NCI-H526 (cell line): ENCODE measurements at regions not wholly inside any gene's neighbourhood (a gene's known extent, or its start where the extent isn't known, plus 50 kb on each side); places are given as distances from the start of the nearest gene placed in this dataset.
A peak's percentile ranks its signal among the peaks of the same experiment; 100 is the strongest.

Experiments
- DNase-seq, 2 experiments: peaks; one replicate each; lab custom pipeline; 2025; lab: John Stamatoyannopoulos, UW

GRCh38 chr18:54717673-54718407, 110.4 kb upstream of the RAB27B start:
- peak in 1 of 2 experiments; percentile 1 for DNase-seq

GRCh38 chr18:54718408-54718773, 109.9 kb upstream of the RAB27B start:
- no peak for DNase-seq

- DNase-seq = no peak
Observed at GRCh38 chr18:54720620-54721019, 107.7 kb upstream of the RAB27B start.

- DNase-seq = no peak
Observed at GRCh38 chr18:54726143-54726542, 102.1 kb upstream of the RAB27B start.

- DNase-seq = no peak
Observed at GRCh38 chr18:54734059-54734458, 94.2 kb upstream of the RAB27B start.

GRCh38 chr18:54736981-54737380, 91.3 kb upstream of the RAB27B start:
- no peak for DNase-seq

GRCh38 chr18:54737986-54738385, 90.3 kb upstream of the RAB27B start:
- DNase-seq = no peak

- no peak for DNase-seq
Observed at GRCh38 chr18:54739476-54739875, 88.8 kb upstream of the RAB27B start.

GRCh38 chr18:54740136-54740846, 88.0 kb upstream of the RAB27B start:
- no peak for DNase-seq

GRCh38 chr18:54742120-54742519, 86.2 kb upstream of the RAB27B start:
- no peak for DNase-seq

GRCh38 chr18:54742659-54743604, 85.3 kb upstream of the RAB27B start:
- no peak for DNase-seq

- no peak for DNase-seq
Observed at GRCh38 chr18:54743605-54743995, 84.7 kb upstream of the RAB27B start.

GRCh38 chr18:54749291-54749690, 79.0 kb upstream of the RAB27B start:
- no peak for DNase-seq

- DNase-seq = no peak
Observed at GRCh38 chr18:54750350-54750749, 77.9 kb upstream of the RAB27B start.

GRCh38 chr18:54752185-54752584, 76.1 kb upstream of the RAB27B start:
- DNase-seq = no peak

GRCh38 chr18:54755456-54755855, 72.8 kb upstream of the RAB27B start:
- DNase-seq = no peak

- DNase-seq = no peak
Observed at GRCh38 chr18:54762386-54762785, 65.9 kb upstream of the RAB27B start.

GRCh38 chr18:54764786-54765185, 63.5 kb upstream of the RAB27B start:
- DNase-seq = no peak

GRCh38 chr18:54765636-54766375, 62.5 kb upstream of the RAB27B start:
- no peak for DNase-seq

- no peak for DNase-seq
Observed at GRCh38 chr18:54766634-54767033, 61.6 kb upstream of the RAB27B start.

- no peak for DNase-seq
Observed at GRCh38 chr18:54767098-54767497, 61.2 kb upstream of the RAB27B start.
